Epithelial cell of esophagus (primary cell): ENCODE measurements at regions not wholly inside any gene's neighbourhood (a gene's known extent, or its start where the extent isn't known, plus 50 kb on each side); places are given as distances from the start of the nearest gene placed in this dataset.

Experiments
- DNase-seq: peaks from one replicate; pipeline ENCODE4 v3.0.0; 2010; ENCODE audit warnings: low read depth
- H3K4me3 ChIP-seq: 2 replicates; pipeline ENCODE4 v1.5.1; 2011; ENCODE audit warnings: mild to moderate bottlenecking, low read length, control low read depth
- TF ChIP-seq, protein P1 (sequence below): IDR thresholded peaks from 2 replicates; pipeline ENCODE4 v1.5.1; 2011; ENCODE audit warnings: low read depth, mild to moderate bottlenecking, low read length, control low read depth, inconsistent platforms; ENCODE audit not compliant: insufficient read depth; ENCODE audit errors: missing control alignments

DNA sequence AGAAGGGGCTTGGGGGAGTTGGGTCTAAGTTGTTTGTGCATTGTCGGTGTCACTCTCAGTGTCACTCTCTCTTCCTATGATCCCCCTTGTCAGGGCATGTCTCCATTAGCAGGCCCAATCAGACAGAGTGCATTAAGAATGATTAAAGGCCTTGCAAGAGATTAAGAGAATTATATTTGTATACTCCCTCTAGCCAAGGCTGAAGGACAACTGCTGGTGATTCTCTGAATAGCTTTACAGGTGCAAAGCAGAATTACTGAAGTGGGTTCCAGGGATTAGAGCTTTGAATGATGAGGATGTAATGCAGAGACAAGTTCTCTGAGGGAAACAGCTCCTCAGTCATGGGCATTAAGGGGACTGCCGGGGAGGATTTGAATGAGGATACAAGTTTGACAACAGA is 104.8 kb upstream of the LGALSL start:
- no peak for DNase-seq
- no peak overlapping the region for H3K4me3 ChIP-seq
- TF ChIP-seq, protein P1, sequence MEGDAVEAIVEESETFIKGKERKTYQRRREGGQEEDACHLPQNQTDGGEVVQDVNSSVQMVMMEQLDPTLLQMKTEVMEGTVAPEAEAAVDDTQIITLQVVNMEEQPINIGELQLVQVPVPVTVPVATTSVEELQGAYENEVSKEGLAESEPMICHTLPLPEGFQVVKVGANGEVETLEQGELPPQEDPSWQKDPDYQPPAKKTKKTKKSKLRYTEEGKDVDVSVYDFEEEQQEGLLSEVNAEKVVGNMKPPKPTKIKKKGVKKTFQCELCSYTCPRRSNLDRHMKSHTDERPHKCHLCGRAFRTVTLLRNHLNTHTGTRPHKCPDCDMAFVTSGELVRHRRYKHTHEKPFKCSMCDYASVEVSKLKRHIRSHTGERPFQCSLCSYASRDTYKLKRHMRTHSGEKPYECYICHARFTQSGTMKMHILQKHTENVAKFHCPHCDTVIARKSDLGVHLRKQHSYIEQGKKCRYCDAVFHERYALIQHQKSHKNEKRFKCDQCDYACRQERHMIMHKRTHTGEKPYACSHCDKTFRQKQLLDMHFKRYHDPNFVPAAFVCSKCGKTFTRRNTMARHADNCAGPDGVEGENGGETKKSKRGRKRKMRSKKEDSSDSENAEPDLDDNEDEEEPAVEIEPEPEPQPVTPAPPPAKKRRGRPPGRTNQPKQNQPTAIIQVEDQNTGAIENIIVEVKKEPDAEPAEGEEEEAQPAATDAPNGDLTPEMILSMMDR: no peak

DNA sequence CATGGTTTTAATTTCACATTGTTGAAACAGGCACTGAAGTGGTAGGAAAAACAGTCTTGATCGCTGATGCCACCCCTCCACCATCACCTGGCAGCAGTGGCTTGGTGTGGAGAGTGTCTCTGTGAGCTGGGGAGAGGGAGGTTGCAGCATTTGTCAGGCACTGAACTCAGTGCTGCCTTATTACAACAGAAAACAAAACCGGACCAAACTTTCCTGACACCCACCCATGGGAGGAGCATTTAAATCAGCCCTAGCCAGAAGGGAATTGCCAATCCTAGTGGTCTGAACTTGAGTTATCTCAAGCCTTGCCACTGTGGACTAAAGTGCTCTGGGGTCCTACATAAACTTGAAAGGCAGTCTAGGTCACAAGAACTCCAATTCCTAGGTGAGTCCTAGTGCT is 103.0 kb upstream of the LGALSL start:
- DNase-seq: no peak
- TF ChIP-seq, protein P1: no peak
- H3K4me3 ChIP-seq: no peak overlapping the region

DNA sequence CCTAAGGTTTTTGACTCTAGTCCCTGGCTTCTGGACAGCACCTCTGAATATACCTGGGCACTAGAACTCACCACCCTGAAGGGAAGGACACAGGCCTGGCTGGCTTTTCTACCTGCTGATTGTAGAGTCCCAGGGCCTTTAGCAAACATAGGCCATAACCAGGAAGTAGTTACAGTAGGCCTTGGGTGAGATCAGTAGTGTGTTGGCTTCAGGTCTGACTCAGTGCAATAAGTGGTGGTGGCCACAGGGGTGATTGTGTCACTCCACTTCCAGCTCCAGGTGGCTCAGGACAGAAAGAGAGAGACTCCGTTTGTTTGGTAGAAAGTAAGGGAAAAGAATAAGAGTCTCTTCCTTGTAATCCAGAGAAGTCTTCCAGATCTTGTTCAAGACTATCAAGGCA is 101.7 kb upstream of the LGALSL start:
- no peak overlapping the region for H3K4me3 ChIP-seq
- peak; percentile 60 for DNase-seq
- TF ChIP-seq, protein P1: no peak

DNA sequence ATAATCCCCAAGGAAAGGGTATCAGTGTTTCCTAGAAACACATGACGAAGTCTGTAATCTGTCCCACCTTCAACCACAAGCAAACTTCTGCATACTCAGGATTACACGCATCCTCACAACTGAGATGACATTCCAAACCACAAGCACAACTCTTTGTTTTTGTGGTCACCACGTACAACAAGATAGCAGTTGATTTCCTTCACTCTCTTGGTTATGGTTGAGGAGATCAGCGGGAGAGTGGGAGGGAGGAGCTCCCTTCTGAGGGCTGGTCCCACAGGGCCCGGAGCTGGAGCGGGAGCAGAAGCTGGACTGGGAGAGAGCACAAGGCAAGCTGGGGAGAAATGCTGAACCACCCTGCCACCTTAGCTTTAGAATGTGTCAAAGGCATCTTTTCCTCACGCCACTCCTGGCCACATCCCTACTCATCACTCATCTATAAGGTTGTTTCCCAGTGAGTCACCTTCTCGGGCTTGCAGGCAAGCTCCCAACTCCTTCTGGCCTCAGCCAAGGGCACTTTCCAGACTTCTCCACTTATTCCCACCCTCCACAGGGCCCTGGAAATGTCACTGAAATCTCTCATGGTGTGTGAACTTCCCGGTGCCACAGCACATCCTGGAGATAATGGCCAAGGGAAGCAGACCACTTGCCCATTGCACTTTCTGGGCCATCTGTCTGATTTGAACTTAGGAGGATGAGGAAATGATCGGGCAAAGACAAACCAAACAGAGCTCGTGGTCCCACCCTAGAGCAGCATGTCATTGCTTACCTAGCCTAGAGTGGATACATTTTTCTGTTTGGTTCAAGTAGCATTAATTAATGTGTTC is 98.9 kb upstream of the LGALSL start:
- DNase-seq: peak; percentile 96
- H3K4me3 ChIP-seq: no peak overlapping the region
- TF ChIP-seq, protein P1: no peak

DNA sequence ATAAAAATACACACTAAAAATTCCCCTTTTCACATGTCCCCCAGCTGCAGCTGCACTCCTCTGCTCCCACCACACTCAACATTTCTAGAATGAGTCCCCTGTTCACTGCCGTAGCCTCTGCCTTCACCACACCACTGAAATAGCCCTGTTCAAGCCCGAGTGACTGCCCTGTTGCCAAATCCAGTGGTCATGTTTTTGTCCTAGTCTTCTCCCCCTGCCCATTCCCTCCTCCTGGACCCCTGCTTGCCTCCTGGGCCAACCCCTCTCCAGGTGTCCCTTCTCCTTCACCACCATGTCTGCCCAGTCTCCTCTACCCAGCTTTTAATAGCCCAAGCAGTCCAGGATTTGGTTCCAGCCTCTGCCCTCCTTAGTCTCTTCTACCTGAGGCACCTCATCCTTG is 97.1 kb upstream of the LGALSL start:
- H3K4me3 ChIP-seq: no peak overlapping the region
- TF ChIP-seq, protein P1: no peak
- DNase-seq: no peak

DNA sequence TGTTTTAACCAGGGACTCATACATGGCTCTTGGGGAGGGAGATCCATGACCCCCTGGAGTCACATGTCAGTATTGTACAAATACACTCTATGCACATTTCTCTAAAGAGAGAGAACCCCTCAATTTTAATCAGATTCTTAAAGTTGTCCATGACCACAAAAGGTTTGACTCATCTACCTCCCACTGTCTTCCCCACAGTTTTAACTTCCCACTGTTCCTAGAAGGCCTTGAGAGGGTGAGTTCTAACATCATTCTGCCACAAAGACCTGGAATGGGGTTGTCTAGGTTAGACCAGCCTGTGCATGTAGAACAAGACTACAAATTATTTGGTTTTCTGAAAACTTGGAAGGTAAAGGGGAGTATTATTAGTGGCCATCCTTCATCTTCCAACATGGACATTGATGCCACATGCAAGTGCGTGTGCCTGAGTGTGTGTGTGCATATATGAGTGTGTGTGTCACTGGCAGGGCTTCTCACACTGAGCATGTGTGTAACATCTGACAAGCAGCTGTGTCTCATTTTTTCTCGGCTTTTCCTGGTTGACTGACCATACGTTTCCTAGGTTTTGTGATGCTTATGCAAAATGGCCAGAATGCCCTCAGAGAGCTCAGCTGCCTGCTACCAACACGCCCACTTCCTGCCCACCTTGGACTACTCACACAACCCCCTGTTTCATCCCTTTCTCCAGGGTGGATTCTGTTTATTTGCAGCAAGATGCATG is 94.6 kb upstream of the LGALSL start:
- TF ChIP-seq, protein P1: no peak
- H3K4me3 ChIP-seq: no peak overlapping the region
- peak; percentile 19 for DNase-seq
